GM19372 (cell line): ENCODE measurements at regions not wholly inside any gene's neighbourhood (a gene's known extent, or its start where the extent isn't known, plus 50 kb on each side); places are given as distances from the start of the nearest gene placed in this dataset.
"Not testable (repeated sequence)": the region's sequence is repeated elsewhere in the genome, so short reads cannot be mapped to it uniquely, and the experiment has no call there.

Experiments
- ATAC-seq: cut with Tn5 transposase; IDR thresholded peaks from one replicate; pipeline ENCODE4 v1.9.1; 2021; ENCODE audit warnings: mild to moderate bottlenecking, low read depth, moderate library complexity; ENCODE audit not compliant: unreplicated experiment

GRCh38 chr12:74174961-74175360 is 362.7 kb upstream of the ATXN7L3B start:
- not testable (repeated sequence) for ATAC-seq

- no peak for ATAC-seq
Measured at GRCh38 chr12:74185360-74185759, 352.3 kb upstream of the ATXN7L3B start.

- no peak for ATAC-seq
Measured at GRCh38 chr12:74193191-74193590, 344.4 kb upstream of the ATXN7L3B start.

- ATAC-seq: no peak
Measured at GRCh38 chr12:74204236-74204635, 333.4 kb upstream of the ATXN7L3B start.

- ATAC-seq: no peak
Measured at GRCh38 chr12:74227846-74228545, 309.6 kb upstream of the ATXN7L3B start.

GRCh38 chr12:74229671-74230070 is 308.0 kb upstream of the ATXN7L3B start:
- no peak for ATAC-seq

GRCh38 chr12:74235342-74235741 is 302.3 kb upstream of the ATXN7L3B start:
- no peak for ATAC-seq

GRCh38 chr12:74241341-74241740 is 296.3 kb upstream of the ATXN7L3B start:
- ATAC-seq: no peak

GRCh38 chr12:74242088-74242487 is 295.5 kb upstream of the ATXN7L3B start:
- no peak for ATAC-seq

GRCh38 chr12:74245458-74245857 is 292.2 kb upstream of the ATXN7L3B start:
- ATAC-seq: no peak

- no peak for ATAC-seq
Measured at GRCh38 chr12:74250891-74251290, 286.7 kb upstream of the ATXN7L3B start.

- not testable (repeated sequence) for ATAC-seq
Measured at GRCh38 chr12:74253826-74254225, 283.8 kb upstream of the ATXN7L3B start.

GRCh38 chr12:74254784-74255183 is 282.9 kb upstream of the ATXN7L3B start:
- no peak for ATAC-seq

GRCh38 chr12:74259199-74259598 is 278.4 kb upstream of the ATXN7L3B start:
- ATAC-seq: no peak

GRCh38 chr12:74264692-74265091 is 272.9 kb upstream of the ATXN7L3B start:
- ATAC-seq: no peak

GRCh38 chr12:74269355-74269754 is 268.3 kb upstream of the ATXN7L3B start:
- not testable (repeated sequence) for ATAC-seq

- no peak for ATAC-seq
Measured at GRCh38 chr12:74280156-74280655, 257.4 kb upstream of the ATXN7L3B start.

GRCh38 chr12:74281401-74282180 is 256.0 kb upstream of the ATXN7L3B start:
- ATAC-seq: not testable (repeated sequence)

- no peak for ATAC-seq
Measured at GRCh38 chr12:74283646-74284045, 254.0 kb upstream of the ATXN7L3B start.

- no peak for ATAC-seq
Measured at GRCh38 chr12:74285773-74286172, 251.9 kb upstream of the ATXN7L3B start.

- no peak for ATAC-seq
Measured at GRCh38 chr12:74286254-74286653, 251.4 kb upstream of the ATXN7L3B start.
